IMR-90 (cell line): ENCODE measurements at regions not wholly inside any gene's neighbourhood (a gene's known extent, or its start where the extent isn't known, plus 50 kb on each side); places are given as distances from the start of the nearest gene placed in this dataset.
"Not testable (repeated sequence)": the region's sequence is repeated elsewhere in the genome, so short reads cannot be mapped to it uniquely, and the experiment has no call there.

Source experiments
- FOS ChIP-seq: fragments of 150-350 bp; IDR thresholded peaks from 2 replicates; pipeline ENCODE4 v1.6.1; 2016; ENCODE audit warnings: low read depth, low read length
- POLR2A ChIP-seq: IDR thresholded peaks from 2 replicates; pipeline ENCODE4 v1.6.1; 2012; ENCODE audit warnings: mild to moderate bottlenecking, low read depth, low read length
- RAD21 ChIP-seq: IDR thresholded peaks from 2 replicates; pipeline ENCODE4 v1.6.1; 2012; ENCODE audit warnings: low read length, improper control_type of control experiment
- RCOR1 ChIP-seq: IDR thresholded peaks from 2 replicates; pipeline ENCODE4 v1.6.1; 2012; ENCODE audit warnings: mild to moderate bottlenecking, low read length, improper control_type of control experiment; ENCODE audit not compliant: insufficient replicate concordance
- SMC3 ChIP-seq: fragments of 150-350 bp; IDR thresholded peaks from 2 replicates; pipeline ENCODE4 v1.6.1; 2016; ENCODE audit warnings: low read depth, mild to moderate bottlenecking, antibody characterized with exemption, low read length, moderate library complexity
- TF ChIP-seq, protein P1 (sequence below): conservative IDR thresholded peaks from 2 replicates; pipeline ENCODE4 v1.5.1; 2012; ENCODE audit warnings: mild to moderate bottlenecking, low read depth, low read length, improper control_type of control experiment
- TF ChIP-seq, protein P2 (sequence below): fragments of 150-350 bp; IDR thresholded peaks from 2 replicates; pipeline ENCODE4 v1.6.1; 2016; ENCODE audit warnings: low read depth, mild to moderate bottlenecking, low read length, moderate library complexity, borderline replicate concordance

- TF ChIP-seq, protein P1, sequence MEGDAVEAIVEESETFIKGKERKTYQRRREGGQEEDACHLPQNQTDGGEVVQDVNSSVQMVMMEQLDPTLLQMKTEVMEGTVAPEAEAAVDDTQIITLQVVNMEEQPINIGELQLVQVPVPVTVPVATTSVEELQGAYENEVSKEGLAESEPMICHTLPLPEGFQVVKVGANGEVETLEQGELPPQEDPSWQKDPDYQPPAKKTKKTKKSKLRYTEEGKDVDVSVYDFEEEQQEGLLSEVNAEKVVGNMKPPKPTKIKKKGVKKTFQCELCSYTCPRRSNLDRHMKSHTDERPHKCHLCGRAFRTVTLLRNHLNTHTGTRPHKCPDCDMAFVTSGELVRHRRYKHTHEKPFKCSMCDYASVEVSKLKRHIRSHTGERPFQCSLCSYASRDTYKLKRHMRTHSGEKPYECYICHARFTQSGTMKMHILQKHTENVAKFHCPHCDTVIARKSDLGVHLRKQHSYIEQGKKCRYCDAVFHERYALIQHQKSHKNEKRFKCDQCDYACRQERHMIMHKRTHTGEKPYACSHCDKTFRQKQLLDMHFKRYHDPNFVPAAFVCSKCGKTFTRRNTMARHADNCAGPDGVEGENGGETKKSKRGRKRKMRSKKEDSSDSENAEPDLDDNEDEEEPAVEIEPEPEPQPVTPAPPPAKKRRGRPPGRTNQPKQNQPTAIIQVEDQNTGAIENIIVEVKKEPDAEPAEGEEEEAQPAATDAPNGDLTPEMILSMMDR: not testable (repeated sequence)
- not testable (repeated sequence) for TF ChIP-seq POLR2A, SMC3, RAD21, RCOR1, FOS
- TF ChIP-seq, protein P2, sequence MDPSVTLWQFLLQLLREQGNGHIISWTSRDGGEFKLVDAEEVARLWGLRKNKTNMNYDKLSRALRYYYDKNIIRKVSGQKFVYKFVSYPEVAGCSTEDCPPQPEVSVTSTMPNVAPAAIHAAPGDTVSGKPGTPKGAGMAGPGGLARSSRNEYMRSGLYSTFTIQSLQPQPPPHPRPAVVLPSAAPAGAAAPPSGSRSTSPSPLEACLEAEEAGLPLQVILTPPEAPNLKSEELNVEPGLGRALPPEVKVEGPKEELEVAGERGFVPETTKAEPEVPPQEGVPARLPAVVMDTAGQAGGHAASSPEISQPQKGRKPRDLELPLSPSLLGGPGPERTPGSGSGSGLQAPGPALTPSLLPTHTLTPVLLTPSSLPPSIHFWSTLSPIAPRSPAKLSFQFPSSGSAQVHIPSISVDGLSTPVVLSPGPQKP: not testable (repeated sequence)
Measured at GRCh38 chr22:11288246-11289220, 4239.5 kb upstream of the OR11H1 start.
